HG02885 (cell line): ENCODE measurements at regions not wholly inside any gene's neighbourhood (a gene's known extent, or its start where the extent isn't known, plus 50 kb on each side); places are given as distances from the start of the nearest gene placed in this dataset.

Experiments
- ATAC-seq: cut with Tn5 transposase; IDR thresholded peaks from one replicate; pipeline ENCODE4 v1.9.1; 2021; ENCODE audit warnings: mild to moderate bottlenecking; ENCODE audit not compliant: unreplicated experiment, poor library complexity

DNA sequence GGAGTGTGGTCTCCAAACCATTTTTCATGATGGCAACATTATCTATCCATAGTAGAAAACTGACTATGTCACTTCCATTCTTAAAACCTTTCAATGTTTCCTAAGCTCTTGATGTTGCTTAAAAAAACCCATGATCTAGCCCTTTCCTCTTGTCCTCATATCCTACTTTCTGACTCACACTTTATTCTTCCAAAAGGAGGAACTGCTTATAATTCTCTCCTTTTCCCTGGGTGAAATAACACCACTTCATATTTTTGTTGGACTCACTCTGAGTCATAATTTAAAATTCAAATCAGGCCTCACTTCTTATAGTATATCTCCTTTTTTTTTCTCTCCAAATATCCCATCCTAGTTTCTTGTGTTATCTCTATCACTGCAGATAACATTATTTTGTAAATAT lies 513.9 kb downstream of the MAN2A1 start:
- ATAC-seq: no peak

DNA sequence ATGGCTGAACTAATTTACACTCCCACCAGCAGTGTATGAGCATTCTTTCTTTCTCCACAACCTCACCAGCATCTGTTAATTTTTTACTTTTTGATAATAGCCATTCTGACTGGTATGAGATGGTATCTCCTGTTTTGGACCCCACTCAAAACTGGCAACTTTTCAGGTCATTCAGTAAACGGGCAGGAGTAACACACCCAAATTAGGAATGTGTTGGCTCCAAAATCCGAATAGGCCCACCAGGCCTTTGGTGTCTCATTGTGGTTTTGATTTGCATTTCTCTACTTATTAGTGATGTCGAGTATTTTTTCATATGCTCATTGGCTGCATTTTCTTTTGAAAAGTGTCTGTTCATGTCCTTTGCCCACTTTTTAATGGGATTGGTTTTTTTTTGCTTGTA lies 517.1 kb downstream of the TMEM232 start:
- no peak for ATAC-seq

DNA sequence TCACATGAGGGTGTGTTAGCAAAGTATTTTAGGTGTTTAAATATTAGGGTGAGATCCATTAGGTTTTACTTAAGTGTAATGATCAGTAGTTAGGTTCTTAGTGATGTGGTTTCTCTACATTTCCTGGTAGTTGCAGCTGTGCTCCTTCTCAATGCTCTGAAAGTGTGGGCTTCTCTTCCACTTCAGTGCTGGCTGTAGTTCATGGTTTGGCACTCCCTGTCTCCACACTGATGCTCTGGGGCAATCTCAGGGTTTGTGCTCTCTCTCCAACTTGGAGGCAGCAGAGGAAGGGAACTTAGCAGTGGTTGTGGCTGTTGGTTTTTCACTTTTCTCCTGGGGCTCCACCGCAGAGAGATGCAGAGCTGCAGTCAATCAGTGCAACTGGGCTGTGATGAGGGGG lies 507.5 kb downstream of the TMEM232 start:
- no peak for ATAC-seq

DNA sequence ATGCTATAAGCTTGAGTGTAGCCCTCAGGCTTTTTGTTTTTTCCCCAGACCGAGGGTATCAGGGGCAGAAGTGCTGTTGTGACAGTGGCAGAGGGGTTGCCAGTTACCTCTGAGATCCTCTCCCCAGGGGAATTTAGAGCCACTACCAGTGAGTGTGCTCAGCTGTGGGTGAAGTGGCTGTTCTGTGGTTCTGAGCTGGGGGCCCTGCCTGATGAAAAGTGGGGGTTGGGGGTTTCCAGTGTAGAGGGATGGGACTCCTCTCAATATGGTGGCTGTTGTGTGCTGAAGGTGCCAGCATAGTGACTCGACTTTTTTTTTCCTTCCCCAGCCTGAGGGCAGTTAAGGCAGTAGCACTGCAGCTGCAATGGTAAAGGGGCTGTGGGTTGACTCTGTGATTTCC lies 506.7 kb downstream of the TMEM232 start:
- ATAC-seq: no peak

DNA sequence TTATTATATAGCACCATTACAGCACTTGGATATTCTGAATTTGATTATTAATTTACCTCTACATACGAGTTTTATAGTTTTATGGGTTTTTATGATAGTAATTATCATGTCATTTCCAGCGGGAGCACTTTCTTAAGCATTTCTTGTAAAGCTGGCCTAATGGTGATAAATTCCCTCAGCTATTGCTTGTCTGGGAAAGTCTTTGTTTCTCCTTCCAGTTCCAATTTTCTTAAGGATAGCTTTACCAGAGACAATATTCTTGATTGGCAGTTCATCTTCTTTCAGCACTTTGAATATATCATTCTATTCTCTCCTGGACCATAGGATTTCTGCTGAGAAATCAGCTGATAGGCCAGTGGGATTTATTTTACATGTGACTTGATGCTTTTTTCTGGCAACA lies 505.4 kb downstream of the TMEM232 start:
- no peak for ATAC-seq

DNA sequence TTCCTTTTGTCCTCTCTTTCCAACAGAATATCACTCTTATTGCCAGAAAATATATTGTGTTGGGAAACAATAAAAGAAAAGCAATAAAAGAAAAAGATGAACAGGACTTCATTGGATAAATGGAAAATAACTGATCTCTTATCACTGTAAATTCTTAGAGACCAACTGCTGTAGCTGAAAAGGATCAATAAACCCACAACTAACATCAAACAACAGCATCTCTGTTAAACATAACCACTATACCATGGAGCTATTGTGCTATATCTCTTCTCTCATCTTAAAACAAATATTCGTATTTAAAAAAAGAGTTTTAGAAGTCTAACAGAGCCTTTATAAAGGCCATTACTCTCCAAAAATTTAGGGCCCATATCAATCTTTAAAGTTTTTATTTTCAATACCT lies 502.4 kb downstream of the TMEM232 start:
- no peak for ATAC-seq

DNA sequence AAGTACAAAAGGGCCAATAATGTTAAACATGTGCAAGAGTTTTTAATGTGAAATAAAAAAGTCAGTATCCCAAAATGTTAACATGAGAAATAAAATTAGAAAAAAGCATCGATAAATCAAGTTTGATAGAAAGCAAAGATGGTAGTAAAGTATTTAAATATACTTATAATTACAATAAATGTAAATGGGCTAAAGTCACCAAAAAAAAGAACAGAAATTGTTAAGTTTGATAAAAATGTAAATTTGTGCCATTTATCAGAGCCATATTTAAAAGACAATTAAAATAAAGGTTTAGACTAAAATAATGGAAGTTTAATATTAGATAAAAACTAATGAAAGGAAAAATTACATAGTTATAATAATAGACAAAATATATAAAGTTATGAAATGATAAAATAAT lies 500.5 kb downstream of the TMEM232 start:
- ATAC-seq: no peak

DNA sequence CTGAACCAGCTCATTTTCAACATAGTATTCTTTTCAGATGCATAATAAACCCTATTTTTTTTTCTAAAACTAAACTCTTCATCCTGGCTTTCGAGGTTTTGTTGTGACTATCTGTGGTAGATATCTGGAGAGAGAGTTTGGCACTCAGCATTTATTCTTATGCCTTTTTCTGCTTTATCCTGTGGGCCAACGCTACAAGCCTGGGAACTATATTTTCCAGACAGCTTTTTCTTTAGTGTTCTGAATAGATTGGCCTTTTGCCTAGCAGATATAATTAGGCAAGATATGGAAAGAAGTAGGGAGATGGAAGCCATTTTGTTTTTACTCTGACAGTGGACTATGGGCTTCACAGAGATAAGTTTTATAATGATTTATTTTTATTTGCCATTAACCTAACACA lies 486.7 kb downstream of the TMEM232 start:
- no peak for ATAC-seq

DNA sequence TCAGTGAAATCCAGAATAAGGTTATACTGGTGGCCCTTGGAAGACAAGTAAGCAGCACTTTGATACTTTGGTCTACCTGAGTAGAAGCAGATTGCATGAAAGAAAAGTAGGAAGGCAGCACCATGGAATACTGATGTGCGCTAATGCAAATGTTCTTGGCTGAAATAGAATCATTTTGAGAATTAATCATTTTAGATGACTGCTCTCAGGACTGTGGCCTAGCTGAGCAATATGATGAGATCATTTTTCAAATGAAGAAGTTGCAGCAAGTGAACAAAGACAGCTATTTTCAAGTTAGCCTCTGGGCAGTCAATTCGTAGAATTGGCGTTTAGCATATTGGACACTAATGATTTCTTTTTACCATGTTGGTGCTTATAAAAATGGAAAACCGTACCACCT lies 483.5 kb downstream of the TMEM232 start:
- no peak for ATAC-seq

DNA sequence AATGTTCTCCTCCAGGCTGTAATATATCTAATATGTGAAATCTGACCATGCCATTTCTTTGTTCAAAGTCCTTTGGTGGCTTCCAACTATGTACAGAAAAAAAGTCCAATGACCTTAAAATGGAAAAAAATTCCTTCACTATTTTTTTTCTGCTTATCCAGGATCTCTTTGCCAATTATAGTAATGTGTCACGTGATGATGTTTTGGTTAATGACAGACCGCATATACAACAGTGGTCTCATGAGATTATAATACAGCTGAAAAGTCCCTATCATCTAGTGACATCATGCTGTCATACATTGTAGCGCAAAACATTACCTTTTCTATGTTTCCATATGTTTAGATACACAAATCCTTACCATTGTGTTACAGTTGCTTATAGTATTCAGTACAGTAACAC lies 477.6 kb downstream of the TMEM232 start:
- no peak for ATAC-seq

DNA sequence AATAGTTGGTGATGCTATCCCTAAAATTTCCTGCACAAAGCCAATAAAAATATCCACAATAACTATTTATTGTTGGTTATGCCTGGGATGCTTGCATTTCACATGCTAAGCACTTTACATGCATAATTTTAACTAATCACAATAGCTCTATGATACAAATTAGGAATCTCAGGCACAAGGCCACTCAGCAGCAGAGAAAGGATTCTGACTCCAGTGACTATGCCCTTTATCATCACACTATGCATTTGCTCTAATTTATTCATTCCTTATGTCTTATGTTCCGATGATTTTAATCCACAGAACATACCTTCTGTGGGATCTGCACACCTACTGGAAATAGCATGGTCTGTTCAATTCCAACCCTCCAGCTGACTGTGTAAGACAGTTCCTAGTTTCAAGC lies 476.1 kb downstream of the TMEM232 start:
- no peak for ATAC-seq

DNA sequence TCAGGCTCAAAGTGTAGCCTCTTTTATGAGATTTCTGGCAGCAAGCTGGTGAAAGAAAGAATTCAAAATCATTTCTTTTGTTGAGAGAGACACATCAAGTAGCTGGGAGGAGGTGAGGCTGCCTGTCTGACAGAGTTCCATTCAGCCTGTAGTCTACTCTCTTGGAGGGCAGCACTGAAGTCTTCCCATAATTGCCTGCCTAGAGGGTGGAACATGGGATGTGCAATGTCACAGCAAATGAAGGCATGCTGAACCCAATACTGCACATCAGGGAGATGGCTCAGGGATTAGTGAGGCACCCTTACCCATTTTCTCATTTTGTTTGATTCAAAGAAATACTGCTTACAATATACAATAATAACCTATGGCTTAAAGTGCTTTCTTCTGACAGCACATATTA lies 475.7 kb downstream of the TMEM232 start:
- no peak for ATAC-seq

DNA sequence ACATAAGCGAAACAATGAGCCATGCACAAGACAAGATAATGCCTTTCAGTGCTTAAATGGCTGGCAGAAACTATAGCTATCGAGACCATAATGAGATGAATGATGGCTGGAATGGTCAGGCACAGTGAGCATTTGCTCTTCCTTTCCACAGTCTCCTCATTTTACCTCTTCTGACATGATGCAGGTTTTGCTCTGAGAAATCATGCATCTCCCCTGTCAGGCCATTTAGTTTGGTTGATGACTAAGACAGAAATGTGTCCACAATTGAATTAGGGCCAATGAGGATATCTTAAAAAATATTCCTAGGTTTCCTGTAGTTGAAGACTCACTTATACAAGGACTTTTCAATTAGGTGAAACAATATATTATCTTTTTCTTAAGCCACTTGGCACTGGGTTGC lies 475.1 kb downstream of the TMEM232 start:
- no peak for ATAC-seq

DNA sequence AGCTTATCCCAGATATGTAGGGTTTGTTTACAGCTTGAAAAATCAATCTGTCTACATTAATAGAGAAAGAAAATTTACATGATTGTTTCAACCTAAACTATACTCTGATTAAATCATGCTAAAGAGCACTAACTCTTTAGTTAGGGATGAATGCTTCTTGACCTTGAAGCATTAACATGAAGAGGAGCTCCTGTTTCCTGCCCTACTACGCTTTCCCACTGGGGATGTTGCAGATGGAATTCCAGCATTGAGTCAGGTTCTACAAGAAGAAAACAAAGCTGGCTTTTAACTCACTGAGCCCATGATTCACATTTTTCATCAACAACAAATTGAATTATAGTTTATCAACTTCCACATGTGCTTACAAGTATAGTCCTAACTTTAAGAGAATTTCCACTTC lies 471.3 kb downstream of the TMEM232 start:
- ATAC-seq: no peak

DNA sequence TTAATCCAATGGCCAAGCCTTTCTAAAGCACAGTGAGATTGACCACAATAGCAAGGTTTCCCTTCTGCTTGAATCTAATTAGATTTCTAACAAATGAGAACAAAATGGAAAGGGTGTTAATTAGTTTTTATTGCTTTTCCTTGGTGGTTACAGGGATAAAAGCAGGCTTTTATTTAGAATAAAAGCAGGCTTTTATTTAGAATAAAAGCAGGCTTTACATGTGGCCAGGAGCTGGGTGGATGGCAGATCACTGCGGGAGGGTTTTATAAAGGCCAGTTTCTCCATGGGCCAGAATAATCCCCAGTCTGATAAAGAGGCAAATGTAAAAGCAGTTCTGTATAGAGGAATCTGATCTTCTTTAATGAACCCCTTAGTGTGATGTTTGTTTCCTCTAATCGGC lies 470.2 kb downstream of the TMEM232 start:
- no peak for ATAC-seq

DNA sequence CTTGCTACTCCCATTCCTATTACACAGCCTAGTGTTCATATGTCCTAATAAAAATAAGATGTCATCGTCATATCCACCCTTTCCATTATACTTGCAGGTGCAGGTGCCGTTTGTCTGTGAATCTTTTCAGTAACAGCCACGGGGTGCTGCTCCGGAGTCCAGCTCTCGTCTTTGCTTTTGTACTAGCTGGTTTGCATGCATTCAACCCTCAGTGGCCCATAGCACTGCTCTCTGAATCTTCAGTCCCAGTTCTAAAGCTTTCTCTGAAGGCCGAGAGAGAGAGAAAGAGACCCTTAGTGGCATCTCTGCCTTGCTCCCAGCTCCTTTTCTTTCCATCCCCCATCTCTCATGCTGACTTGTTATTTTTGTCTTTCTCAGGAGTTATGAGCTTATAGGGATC lies 468.5 kb downstream of the TMEM232 start:
- ATAC-seq: no peak

DNA sequence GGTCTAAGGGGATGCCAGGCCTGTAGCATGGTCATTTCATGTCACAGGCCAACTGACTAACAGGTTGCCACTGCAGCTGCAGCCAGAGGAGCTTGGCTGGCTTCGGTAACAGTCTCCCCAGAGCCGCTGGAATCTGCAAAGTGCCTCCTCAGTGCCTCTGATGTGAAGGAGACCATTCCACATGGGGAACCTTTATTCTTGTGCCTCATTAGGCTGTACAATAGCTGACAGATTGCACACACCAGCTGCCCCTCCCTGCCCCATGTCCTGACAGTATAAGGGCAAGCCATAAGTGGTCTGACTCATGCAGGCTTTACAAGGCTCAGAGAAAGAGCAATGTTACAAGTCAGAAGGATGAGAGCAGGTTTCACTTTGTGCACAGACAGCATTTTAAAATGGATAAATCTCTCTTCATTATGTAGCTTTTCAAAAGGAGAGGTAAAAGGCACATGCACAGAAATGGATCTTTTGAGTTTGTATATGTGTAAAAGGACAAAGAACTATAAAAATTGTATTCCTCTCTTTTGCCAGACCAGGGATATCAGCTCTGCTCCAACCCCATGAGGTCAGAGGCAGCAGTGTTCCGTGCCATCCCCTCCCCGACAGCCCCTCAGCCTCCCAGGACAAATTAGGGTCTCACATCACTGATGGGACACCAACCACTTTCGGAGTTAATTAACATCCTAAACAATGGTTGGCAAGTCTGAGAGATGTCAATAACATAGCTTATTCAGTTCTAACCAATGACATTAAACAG lies 467.8 kb downstream of the TMEM232 start:
- no peak for ATAC-seq

DNA sequence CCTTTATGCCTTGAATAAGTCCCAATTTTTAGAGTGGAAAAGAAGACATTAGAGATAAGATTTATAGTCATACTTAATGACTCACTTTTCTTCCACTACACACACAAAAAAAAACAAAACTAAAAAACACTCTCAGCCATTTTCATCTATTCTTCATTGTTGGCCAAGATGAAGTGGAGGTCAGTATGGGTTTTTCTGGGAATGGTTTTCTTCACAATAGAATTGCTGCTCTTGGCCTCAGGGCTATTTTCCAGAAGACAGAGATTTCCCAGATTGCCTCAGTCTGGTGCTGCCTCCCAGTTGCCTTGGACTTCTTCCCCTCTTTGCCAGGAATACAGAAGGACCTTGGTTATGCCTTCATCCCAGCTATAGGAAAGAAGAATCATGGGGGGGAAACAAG lies 463.7 kb downstream of the TMEM232 start:
- no peak for ATAC-seq

DNA sequence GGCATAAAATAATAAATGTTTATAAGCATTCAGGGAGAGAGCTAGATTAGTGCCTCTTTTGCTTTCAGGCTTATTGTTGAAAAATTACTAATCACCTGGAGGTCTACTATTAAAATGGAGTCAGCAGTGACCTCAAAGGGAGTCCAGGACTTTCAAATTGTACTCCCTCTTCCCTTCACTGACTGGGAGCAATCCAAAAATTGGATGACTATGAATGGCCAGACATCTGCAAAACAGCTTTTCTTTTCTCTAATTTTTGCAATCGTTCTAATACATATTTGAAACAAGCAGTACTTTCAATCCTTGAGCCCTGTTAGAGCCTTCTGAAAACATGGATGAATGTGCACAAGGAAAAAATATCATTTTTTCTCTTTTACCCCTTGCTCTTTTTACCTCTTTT lies 461.8 kb downstream of the TMEM232 start:
- ATAC-seq: no peak

DNA sequence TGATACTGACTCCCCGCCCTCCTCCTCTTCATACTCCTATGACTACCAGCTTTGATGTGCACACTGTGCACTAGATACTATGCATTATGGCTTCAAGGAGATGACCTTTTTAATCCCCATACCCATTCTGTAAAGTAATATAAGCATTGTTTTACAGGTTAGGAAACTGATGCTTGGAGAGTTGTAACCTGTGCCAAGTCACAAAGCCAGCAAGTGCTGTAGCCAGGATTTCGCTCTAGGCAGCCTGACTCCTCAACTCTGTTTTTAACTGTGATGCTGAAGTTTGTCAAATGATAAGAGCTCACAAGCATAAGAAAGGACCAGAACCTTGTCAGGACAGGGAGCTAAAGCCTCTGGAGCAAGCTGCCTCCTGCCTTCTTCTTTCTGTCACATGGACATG lies 461.3 kb downstream of the TMEM232 start:
- no peak for ATAC-seq

DNA sequence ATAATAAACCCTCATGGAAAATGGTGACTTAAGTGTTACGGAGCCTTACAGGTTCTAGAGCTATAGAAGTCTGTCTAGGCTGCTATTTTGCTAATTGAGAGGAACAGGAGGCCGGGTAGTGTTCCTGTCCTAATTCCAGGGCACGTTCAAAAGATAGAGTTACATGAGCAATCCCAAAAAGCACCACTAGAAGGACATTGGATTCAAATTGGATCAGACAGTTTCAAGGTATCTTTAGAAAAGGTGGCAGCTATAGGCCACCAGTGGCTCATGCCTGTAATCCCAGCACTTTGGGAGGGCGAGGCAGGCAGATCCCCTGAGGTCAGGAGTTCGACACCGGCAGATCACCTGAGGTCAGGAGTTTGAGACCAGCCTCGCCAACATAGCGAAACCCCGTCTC lies 458.8 kb downstream of the TMEM232 start:
- ATAC-seq: no peak

DNA sequence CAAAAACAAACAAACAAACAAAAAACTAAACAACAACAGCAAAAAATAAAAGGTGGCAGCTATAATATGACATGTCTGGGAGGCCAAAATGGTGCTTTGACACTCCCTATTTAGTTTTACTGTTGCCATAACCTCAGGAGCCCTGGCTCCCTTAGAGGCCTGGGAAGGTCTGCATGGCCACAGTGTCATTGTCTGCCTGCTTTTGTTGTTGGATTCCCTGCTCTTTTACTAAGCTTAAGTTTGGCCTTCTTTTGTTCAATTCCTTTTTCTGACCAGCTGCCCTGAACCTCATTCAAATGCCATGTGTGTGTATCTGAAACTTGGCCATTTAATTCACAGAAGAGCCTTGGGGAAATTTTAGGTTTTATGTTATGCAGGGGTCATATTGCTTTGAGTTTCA lies 458.2 kb downstream of the TMEM232 start:
- ATAC-seq: no peak

DNA sequence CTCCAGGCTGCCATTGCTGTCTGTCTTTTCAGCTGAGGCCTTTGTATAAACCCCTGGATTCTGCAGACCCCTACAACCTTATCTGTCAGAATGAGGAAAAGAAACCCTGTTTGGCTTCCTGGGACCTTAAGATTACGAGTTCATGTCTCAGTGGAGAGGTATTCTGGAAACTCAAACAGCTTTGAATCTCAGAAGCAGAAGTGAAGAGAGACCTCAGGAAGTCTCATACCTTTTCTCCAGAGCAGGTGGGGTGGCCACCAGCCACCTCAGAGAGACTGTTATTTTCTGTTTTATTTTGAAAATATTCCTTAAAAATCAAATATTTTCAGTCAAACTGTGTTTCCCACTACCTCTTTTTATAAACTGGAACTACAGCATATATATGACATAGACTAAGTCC lies 457.5 kb downstream of the TMEM232 start:
- no peak for ATAC-seq
